ENCODE measurements at regions not wholly inside any gene's neighbourhood (a gene's known extent, or its start where the extent isn't known, plus 50 kb on each side); places are given as distances from the start of the nearest gene placed in this dataset.
"Not testable (repeated sequence)": the region's sequence is repeated elsewhere in the genome, so short reads cannot be mapped to it uniquely, and the experiment has no call there.

GRCh38 chr6:167689751-167690150, 137.0 kb upstream of the AFDN start:
- no peaks in the 10 kb centered on the region for H3K36me3 ChIP-seq (ENCODE audit: control insufficient read depth in 2 of 2, extremely low read depth in 1 of 2, insufficient read depth in 2 of 2, low read length in 2 of 2)
- H3K4me1 ChIP-seq (ENCODE audit: control insufficient read depth, extremely low read depth, insufficient read depth, low read length), result no peaks in the 10 kb centered on the region
- H3K79me2 ChIP-seq (ENCODE audit: control insufficient read depth, insufficient read depth, low read length), result no peaks in the 10 kb centered on the region
- dilution Hi-C loops (cut with MboI; ENCODE audit: extremely low pct_ligation_motif_present, low sequenced_read_pairs) (no loop called here), intact Hi-C loops (cut with micrococcal nuclease) (no loop called here)
- no peaks in the 10 kb centered on the region for H3K9me1 ChIP-seq (replicated peaks; ENCODE audit: control insufficient read depth, extremely low read depth, insufficient read depth, low read length)
- no peak for FAIRE-seq
- TF ChIP-seq POLR2A (IDR thresholded peaks at IDR 0.05; ENCODE audit: low read depth, low read length), result no peak
- TF ChIP-seq CTCF (IDR thresholded peaks at IDR 0.05; ENCODE audit: extremely low read depth in 1 of 2, insufficient read depth in 1 of 2, low read depth in 1 of 2, low read length in 2 of 2), result no peak
- TF ChIP-seq GATA2 (IDR thresholded peaks at IDR 0.05; ENCODE audit: insufficient read depth, insufficient read length, low read depth, low read length), result no peak
- TF ChIP-seq, protein P1, sequence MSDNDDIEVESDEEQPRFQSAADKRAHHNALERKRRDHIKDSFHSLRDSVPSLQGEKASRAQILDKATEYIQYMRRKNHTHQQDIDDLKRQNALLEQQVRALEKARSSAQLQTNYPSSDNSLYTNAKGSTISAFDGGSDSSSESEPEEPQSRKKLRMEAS (IDR thresholded peaks at IDR 0.05; ENCODE audit: insufficient read depth, insufficient read length), result no peak
- no peak for TF ChIP-seq EZH2 (IDR thresholded peaks at IDR 0.05; ENCODE audit: borderline replicate concordance, low read depth, low read length, severe bottlenecking)
- TF ChIP-seq FOS (IDR thresholded peaks at IDR 0.05; ENCODE audit: borderline replicate concordance, insufficient read depth, low read length), result no peak
- TF ChIP-seq POLR2AphosphoS5 (IDR thresholded peaks at IDR 0.05; ENCODE audit: insufficient read depth, low read depth, low read length), result no peak
- no peak for TF ChIP-seq JUN (IDR thresholded peaks at IDR 0.05; ENCODE audit: borderline replicate concordance, insufficient read depth, insufficient read length, low read depth)
- no peak for TF ChIP-seq MYC (IDR thresholded peaks at IDR 0.05; ENCODE audit: low read depth, low read length)
- no peak overlapping the region for H3K4me3 ChIP-seq (replicated peaks in 1 of 3; ENCODE audit: insufficient read depth in 1 of 3, low read depth in 1 of 3, low read length in 3 of 3)
- no peaks in the 10 kb centered on the region for H4K20me1 ChIP-seq (replicated peaks; ENCODE audit: control insufficient read depth, extremely low read depth, insufficient read depth, low read length)
- no peak overlapping the region for H2AFZ ChIP-seq (ENCODE audit: low read depth, low read length)
- H3K4me2 ChIP-seq (ENCODE audit: insufficient read depth, low read length), result no peak overlapping the region
- no TSS peak for BruUV-seq (replicated peaks)
- CTCF ChIA-PET, result no interaction called here
- no peaks in the 10 kb centered on the region for H3K27me3 ChIP-seq (ENCODE audit: control insufficient read depth in 2 of 2, insufficient read depth in 2 of 2, low read length in 2 of 2)
- no peak for DNase-seq (ENCODE audit: low read depth, low spot score)
- H3K27ac ChIP-seq (ENCODE audit: insufficient read depth, low read depth, low read length), result no peak overlapping the region
- POLR2A ChIA-PET, result no interaction called here
- H3K9ac ChIP-seq (replicated peaks; ENCODE audit: extremely low read depth, insufficient read depth, low read length), result no peak overlapping the region
- no peaks in the 10 kb centered on the region for H3K9me3 ChIP-seq (replicated peaks; ENCODE audit: control insufficient read depth, insufficient read depth, low read length)

- H3K9me1 ChIP-seq (replicated peaks; ENCODE audit: control insufficient read depth, extremely low read depth, insufficient read depth, low read length); H4K20me1 ChIP-seq (replicated peaks; ENCODE audit: control insufficient read depth, extremely low read depth, insufficient read depth, low read length); H3K79me2 ChIP-seq (ENCODE audit: control insufficient read depth, insufficient read depth, low read length); POLR2A ChIA-PET; H3K4me1 ChIP-seq (ENCODE audit: control insufficient read depth, extremely low read depth, insufficient read depth, low read length); H3K4me2 ChIP-seq (ENCODE audit: insufficient read depth, low read length); BruUV-seq (replicated peaks); H3K9ac ChIP-seq (replicated peaks; ENCODE audit: extremely low read depth, insufficient read depth, low read length); CTCF ChIA-PET; FAIRE-seq; H3K36me3 ChIP-seq (ENCODE audit: control insufficient read depth in 2 of 2, extremely low read depth in 1 of 2, insufficient read depth in 2 of 2, low read length in 2 of 2); H2AFZ ChIP-seq (ENCODE audit: low read depth, low read length); H3K27me3 ChIP-seq (ENCODE audit: control insufficient read depth in 2 of 2, insufficient read depth in 2 of 2, low read length in 2 of 2); H3K4me3 ChIP-seq (replicated peaks in 1 of 3; ENCODE audit: insufficient read depth in 1 of 3, low read depth in 1 of 3, low read length in 3 of 3); H3K27ac ChIP-seq (ENCODE audit: insufficient read depth, low read depth, low read length); intact Hi-C loops (cut with micrococcal nuclease); DNase-seq (ENCODE audit: low read depth, low spot score); dilution Hi-C loops (cut with MboI; ENCODE audit: extremely low pct_ligation_motif_present, low sequenced_read_pairs); H3K9me3 ChIP-seq (replicated peaks; ENCODE audit: control insufficient read depth, insufficient read depth, low read length): not testable (repeated sequence)
These were observed 136.4 kb upstream of the AFDN start for GRCh38 chr6:167690167-167690922.

All from endothelial cell of umbilical vein (primary cell).